ENCODE measurements at regions not wholly inside any gene's neighbourhood (a gene's known extent, or its start where the extent isn't known, plus 50 kb on each side); places are given as distances from the start of the nearest gene placed in this dataset.

DNA sequence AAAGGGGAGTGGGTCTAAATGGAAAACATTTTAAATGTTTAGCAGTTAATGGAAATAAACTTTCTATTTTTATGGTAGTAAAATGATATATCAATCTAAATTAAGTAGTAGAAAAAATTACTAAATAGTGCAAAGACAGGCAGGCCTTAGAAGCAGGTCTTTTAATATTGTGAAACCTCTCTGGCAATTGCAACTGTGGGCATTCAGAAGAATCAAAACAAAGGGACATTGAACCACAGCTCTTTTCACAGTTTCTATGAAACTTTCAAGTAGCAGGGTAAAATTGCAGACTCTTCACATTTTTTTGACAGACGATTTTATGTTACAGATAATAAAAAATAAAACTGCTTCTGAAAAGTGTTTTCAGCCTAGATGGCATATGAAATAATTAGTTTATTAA lies 533.7 kb downstream of the BCKDHB start:
- DNase-seq, result no peak
- no peak for TF ChIP-seq GATA1 (IDR thresholded peaks at IDR 0.05; ENCODE audit: low read depth, low read length)
- TF ChIP-seq POLR2A (IDR thresholded peaks at IDR 0.05; ENCODE audit: low read length), result no peak

DNA sequence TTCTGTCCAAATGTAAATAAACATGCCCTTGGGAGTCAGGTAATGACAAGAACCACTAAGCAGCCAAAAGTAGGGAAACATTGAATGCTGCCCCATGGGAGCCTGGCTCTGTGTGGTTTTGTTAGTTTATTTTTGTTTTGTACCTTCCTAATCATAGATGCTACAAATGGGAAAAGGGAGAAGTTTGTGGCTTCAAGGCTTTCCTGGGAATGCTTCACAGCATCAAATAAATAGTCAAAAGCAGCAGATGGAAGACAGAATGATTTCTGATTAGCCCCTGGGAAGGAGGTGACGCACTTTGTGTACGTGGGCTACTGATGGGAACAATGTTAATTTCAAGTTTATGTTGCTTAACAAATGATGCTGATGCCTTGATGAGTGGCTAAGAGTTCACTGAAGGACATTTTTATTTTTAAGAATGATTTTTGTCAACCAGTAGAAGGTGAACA lies 532.7 kb downstream of the BCKDHB start:
- no peak for DNase-seq

DNA sequence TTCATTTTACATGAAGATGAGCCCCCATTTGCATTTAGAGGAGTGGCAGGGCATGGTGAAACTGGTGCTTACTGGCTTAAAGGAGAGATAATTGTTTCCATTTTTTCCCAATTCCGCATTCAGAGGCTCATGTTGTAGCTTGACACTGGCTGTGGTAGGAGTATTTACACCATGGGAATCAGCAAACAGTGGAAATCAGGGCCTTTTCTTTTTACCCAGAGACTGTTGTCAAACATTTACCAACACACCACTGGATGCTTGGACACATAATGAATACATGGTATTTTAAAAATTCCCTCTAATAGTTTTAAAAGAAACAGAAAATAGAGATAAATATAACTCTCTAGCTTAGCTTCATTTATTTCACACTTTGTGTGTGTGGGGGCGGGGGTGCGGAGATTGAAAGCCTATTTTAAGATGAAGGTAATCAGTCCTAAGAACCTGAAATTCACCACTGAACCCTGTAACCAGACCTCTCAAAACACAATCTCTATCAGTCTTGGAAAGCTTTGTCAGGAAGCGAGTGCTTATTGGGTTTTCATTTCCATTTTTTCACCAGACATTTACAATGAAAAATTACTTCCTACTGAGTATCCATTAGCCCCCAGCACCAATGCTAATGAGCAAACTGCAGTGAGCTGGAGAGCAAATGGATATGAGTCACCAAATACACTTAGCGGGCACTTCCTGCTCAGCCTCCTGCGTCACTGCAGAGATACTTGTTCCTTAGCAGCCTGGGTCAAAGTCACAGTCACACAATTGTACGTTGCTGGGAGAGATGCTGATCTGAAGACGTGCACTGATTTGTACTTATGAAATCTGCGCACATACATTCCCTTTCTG lies 532.0 kb downstream of the BCKDHB start:
- DNase-seq, result no peak
- TF ChIP-seq GATA1 (IDR thresholded peaks at IDR 0.05; ENCODE audit: low read depth, low read length) (no peak), POLR2A (IDR thresholded peaks at IDR 0.05; ENCODE audit: low read length) (no peak)

More for the DNA sequence above, 532.7 kb downstream of the BCKDHB start:
- TF ChIP-seq POLR2A (IDR thresholded peaks at IDR 0.05; ENCODE audit: low read length), result no peak
- no peak for TF ChIP-seq GATA1 (IDR thresholded peaks at IDR 0.05; ENCODE audit: low read depth, low read length)

DNA sequence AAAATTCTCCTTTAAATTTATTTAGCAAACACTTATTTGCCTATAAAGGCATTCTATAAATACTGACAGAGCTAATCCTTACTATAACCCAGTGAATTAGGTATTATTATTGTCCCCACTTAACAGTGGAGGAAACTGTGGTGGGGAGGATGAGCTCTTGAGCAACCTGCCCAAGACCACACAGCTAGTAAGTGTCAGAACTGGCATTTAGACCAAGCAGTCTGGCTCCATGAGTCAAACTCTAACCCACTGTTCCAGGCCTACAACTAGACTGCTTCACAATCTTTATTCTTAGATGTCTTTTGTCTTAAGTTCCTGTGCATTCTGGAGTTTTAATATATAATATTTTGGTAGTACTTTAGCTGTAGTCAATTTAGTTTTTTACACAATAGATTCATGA lies 530.8 kb downstream of the BCKDHB start:
- no peak for TF ChIP-seq GATA1 (IDR thresholded peaks at IDR 0.05; ENCODE audit: low read depth, low read length)
- no peak for TF ChIP-seq POLR2A (IDR thresholded peaks at IDR 0.05; ENCODE audit: low read length)
- no peak for DNase-seq

DNA sequence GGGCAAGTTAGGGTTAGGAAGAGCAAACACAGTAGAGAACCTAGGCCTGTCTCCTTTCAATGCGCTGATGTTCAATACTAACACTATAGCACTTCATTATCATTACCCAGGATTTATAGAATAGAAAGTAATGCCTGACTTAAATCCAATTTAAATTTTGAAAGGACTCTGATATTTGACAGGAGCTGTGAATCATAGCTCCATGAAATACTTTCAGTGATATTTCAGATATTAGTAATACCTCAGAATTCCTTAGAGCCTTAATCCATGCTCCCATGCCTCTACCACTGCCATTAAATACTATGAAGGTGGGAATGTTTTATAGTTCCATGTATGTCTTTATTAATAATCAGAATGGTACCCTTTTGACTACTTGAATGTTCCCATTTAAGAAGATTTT lies 530.2 kb downstream of the BCKDHB start:
- DNase-seq, result no peak

DNA sequence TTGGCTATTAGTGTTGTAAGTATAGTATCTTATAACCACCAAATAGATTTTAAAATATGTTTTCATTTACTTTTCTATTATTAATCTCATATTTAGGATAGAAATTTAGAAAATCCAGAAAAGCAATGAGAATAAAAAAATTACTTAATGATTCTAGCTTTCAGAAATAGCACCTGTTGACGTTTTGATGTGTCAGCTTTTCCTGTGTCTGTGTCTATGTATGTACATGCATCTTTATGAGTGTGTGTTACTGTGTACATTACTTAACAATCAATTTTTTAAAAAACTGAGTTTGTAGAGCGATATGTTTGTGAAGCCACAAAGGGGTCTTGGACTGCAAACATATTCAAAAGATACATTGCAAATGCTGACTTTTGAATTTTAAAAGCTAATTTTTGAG lies 526.9 kb downstream of the BCKDHB start:
- DNase-seq, result no peak
- TF ChIP-seq POLR2A (IDR thresholded peaks at IDR 0.05; ENCODE audit: low read length) (no peak), GATA1 (IDR thresholded peaks at IDR 0.05; ENCODE audit: low read depth, low read length) (no peak)

More for the DNA sequence above, 530.2 kb downstream of the BCKDHB start:
- TF ChIP-seq POLR2A (IDR thresholded peaks at IDR 0.05; ENCODE audit: low read length), result no peak
- TF ChIP-seq GATA1 (IDR thresholded peaks at IDR 0.05; ENCODE audit: low read depth, low read length), result no peak

DNA sequence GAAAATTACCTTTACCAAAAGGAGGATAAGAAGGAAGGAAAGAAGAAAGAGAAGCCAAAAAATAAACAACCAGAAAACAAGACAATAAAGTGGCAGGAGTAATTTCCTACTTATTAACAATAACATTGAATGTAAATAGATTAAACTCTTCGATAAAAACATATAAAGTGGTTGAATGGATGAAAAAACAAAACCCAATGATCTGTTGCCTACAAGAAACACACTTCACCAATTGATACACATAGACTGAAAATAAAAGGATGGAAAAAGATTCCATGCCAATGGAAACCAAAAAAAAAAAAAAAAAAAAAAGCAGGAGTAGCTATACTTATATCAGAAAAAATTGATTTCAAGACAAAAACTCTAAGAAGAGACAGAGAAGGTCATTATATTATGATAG lies 518.9 kb downstream of the BCKDHB start:
- TF ChIP-seq POLR2A (IDR thresholded peaks at IDR 0.05; ENCODE audit: low read length) (no peak), GATA1 (IDR thresholded peaks at IDR 0.05; ENCODE audit: low read depth, low read length) (no peak)
- DNase-seq, result no peak

DNA sequence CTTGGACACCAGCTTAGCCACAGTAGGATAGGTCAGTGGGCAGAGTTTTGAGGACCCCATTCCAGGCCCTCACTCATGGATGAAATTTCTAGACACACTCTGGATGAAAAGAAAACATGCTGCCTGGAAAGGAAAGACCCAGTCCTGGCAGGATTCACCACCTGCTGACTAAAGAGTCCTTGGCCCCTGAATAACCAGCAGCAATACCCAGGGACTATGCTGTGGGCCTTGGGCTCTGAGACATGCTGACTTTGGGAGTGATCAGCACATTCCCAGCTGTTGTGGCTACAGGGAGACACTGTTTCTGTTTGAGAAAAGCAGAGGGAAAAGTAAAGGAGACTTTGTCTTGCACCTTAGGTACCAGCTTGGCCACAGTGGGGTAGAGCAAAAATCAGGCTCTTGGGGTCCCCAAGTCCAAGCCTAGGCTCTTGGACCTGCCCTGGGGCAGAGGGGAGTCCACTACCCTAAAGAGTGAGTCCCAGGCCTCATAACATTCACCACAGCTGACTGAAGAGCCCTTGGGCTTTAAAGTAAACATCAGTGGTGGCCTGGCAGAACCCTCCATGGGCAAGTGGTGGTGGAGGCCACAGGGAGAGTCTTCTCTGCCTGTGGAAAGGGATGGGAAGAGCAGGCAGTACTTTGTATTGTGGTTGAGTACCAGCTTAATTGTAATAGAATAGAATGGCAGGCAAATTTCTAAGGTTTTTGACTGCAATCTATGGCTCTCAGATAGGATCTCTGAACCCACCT lies 516.8 kb downstream of the BCKDHB start:
- TF ChIP-seq POLR2A (IDR thresholded peaks at IDR 0.05; ENCODE audit: low read length) (no peak), GATA1 (IDR thresholded peaks at IDR 0.05; ENCODE audit: low read depth, low read length) (no peak)
- no peak for DNase-seq

DNA sequence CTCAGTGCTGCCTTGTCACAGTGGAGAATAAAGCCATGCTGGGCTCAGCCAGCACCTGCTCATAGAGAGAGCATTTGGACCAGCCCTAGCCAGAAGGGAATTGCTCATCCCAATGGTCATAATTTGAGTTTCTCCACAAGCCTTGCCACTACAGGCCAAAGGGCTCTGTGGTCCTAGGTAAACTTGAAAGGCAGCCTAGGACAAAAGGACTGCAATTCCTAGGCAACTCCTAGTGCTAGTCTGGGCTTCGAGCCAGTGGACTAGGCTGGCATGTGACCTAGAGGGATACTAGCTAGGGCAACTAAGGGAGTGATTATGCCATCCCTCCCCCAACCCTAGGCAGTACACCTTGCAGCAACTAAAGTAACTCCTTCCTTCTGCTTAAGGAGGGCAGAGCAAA lies 516.2 kb downstream of the BCKDHB start:
- no peak for DNase-seq
- TF ChIP-seq GATA1 (IDR thresholded peaks at IDR 0.05; ENCODE audit: low read depth, low read length) (no peak), POLR2A (IDR thresholded peaks at IDR 0.05; ENCODE audit: low read length) (no peak)

DNA sequence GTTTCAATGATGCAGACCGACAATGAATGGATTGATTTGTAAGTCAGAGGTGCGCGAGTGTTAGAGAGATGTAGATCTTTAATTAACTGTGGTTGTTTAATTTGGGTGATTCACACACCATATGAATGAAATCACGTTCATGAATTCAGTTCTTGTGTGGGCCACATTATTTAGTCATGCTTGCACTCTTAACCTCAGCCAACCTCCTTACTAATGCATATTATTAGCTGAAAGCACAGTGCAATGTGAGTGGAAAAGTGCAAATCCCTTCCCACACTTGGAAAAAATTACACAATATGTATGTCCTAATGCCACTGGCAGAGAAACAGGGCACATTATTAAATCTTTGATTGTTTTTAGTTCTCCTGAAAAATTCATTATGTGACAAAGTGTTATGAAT lies 512.5 kb downstream of the BCKDHB start:
- no peak for DNase-seq
- TF ChIP-seq POLR2A (IDR thresholded peaks at IDR 0.05; ENCODE audit: low read length), result no peak
- TF ChIP-seq GATA1 (IDR thresholded peaks at IDR 0.05; ENCODE audit: low read depth, low read length), result no peak

DNA sequence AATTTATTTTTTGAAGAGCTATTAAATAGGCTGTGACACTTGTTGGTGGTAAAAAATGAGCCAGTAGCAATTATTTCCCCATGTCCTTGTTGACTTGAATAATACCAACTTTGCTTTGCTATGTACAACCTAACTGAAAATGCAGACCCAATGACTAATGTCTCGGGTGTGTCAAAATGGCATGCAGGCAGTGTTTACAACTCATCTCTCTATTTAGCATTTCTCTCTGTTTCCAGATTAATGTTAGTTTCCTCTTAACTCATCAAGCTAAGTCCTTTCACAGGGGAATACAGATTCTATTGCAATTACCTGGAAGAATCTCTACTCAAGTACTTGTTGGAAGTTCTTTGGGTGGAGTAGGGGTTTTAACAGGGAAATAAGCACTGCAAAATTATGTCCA lies 504.4 kb downstream of the BCKDHB start:
- TF ChIP-seq POLR2A (IDR thresholded peaks at IDR 0.05; ENCODE audit: low read length) (no peak), GATA1 (IDR thresholded peaks at IDR 0.05; ENCODE audit: low read depth, low read length) (no peak)
- no peak for DNase-seq

DNA sequence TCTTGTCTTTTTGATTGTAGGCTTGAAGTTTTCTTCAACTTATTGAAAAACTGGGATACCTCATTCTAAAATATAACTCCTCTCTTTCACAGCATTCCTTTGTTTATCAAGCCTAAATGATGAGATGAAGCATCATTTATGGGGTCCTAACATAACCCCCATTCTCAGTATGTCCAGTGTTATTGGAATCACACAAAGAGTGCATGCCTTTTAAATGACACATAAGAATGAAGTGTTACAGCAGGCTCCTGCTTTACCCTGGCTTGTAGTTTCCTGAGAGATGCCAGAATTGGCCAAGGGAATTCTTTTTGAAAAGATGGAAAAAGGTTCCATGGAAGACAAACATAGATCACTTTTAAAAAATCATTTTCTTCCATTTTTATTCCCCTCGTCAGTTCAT lies 502.4 kb downstream of the BCKDHB start:
- TF ChIP-seq GATA1 (IDR thresholded peaks at IDR 0.05; ENCODE audit: low read depth, low read length) (no peak), POLR2A (IDR thresholded peaks at IDR 0.05; ENCODE audit: low read length) (no peak)
- DNase-seq, result no peak

DNA sequence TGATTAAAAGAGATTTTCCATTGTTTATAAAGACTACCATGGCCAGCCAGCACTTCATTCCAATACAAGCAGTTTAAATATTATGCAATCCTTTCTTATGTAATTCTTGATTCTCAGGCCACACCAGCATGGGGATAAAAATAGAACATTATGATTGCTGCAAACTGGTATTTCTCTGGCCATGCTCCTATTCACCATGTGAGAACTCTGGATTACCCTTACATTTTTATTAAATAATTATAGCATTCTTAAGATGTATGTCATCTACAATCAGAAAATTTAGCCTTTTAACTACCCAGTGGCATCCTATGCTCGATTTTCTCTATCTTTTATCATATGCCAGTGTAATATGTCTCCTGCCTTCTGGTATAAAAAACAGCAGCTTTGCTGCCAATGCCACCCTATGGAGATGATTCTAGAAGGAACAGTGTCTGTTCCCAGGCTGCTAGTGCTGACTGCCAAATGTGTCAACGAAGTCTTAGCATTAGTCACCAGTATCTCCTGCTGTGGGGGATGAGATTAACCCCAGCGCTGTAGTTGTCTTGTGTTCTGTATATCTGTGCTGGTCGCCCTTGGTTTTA lies 501.4 kb downstream of the BCKDHB start:
- TF ChIP-seq GATA1 (IDR thresholded peaks at IDR 0.05; ENCODE audit: low read depth, low read length) (no peak), POLR2A (IDR thresholded peaks at IDR 0.05; ENCODE audit: low read length) (no peak)
- DNase-seq, result no peak

All from erythroblast (primary cell).